Right ventricle myocardium inferior (tissue), 1 donor: ENCODE measurements at regions not wholly inside any gene's neighbourhood (a gene's known extent, or its start where the extent isn't known, plus 50 kb on each side); places are given as distances from the start of the nearest gene placed in this dataset.
"Not testable (repeated sequence)": the region's sequence is repeated elsewhere in the genome, so short reads cannot be mapped to it uniquely, and the experiment has no call there.

Experiments
- ATAC-seq: fragments of 200-7000 bp; cut with Tn5 transposase; one replicate; pipeline ENCODE4 v1.9.1; 2020; ENCODE audit warnings: mild to moderate bottlenecking, moderate library complexity
- DNase-seq: peaks from one replicate; pipeline ENCODE4 v3.0.0; 2021; ENCODE audit errors: missing footprints
- intact Hi-C: fragments of 100-400 bp; cut with DNase I; formaldehyde crosslinking; loops from one replicate; pipeline ENCODE4 v1.11.0; 2022
- donor health status: DM: no; HTN: yes; CAD: no; lungs with severe emphysema.

- DNase-seq (no peak), ATAC-seq (no peak)
- intact Hi-C loops = no loop called here
Measured at GRCh38 chr2:185667452-185667851, 71.2 kb upstream of the FSIP2 start.

GRCh38 chr2:185668710-185669109 is 69.9 kb upstream of the FSIP2 start:
- no peak for ATAC-seq
- intact Hi-C loops = no loop called here

GRCh38 chr2:185674232-185674631 is 64.4 kb upstream of the FSIP2 start:
- intact Hi-C loops = no loop called here
- ATAC-seq (no peak), DNase-seq (no peak)

More at GRCh38 chr2:185668710-185669109, 69.9 kb upstream of the FSIP2 start:
- DNase-seq = no peak

- ATAC-seq (no peak), DNase-seq (no peak)
- intact Hi-C loops = no loop called here
Measured at GRCh38 chr2:185676316-185676715, 62.3 kb upstream of the FSIP2 start.

- intact Hi-C loops, ATAC-seq, DNase-seq: not testable (repeated sequence)
Measured at GRCh38 chr2:185687001-185687400, 51.6 kb upstream of the FSIP2 start.

- no peak for ATAC-seq
- intact Hi-C loops = no loop called here
- no peak for DNase-seq
Measured at GRCh38 chr2:185687967-185688366, 50.6 kb upstream of the FSIP2 start.
